ENCODE measurements at regions not wholly inside any gene's neighbourhood (a gene's known extent, or its start where the extent isn't known, plus 50 kb on each side); places are given as distances from the start of the nearest gene placed in this dataset.

GRCh38 chr14:34119107-34119858 lies 168.4 kb upstream of the EGLN3 start:
- no peaks in the 10 kb centered on the region for H3K4me1 ChIP-seq (ENCODE audit: insufficient read depth, low read length)
- DNase-seq (ENCODE audit: insufficient read length, low spot score, missing footprints) = no peak
- H3K4me3 ChIP-seq (ENCODE audit: insufficient read depth, low read length) = no peak overlapping the region
- no peak overlapping the region for H2AFZ ChIP-seq (ENCODE audit: low read length)
- H3K36me3 ChIP-seq (ENCODE audit: insufficient read depth, low read length) = no peaks in the 10 kb centered on the region
- H3K4me2 ChIP-seq (ENCODE audit: insufficient read depth, low read length) = no peak overlapping the region
- H4K20me1 ChIP-seq (ENCODE audit: insufficient read depth, low read length) = no peaks in the 10 kb centered on the region
- TF ChIP-seq CTCF (IDR thresholded peaks at IDR 0.05; ENCODE audit: extremely low read depth, low read depth, low read length) = no peak
- H3K9me3 ChIP-seq (ENCODE audit: low read depth, low read length) = no peaks in the 10 kb centered on the region
- no peak overlapping the region for H3K27ac ChIP-seq (ENCODE audit: low read depth, low read length)
- H3K27me3 ChIP-seq (ENCODE audit: insufficient read depth, low read length) = no peaks in the 10 kb centered on the region
- no peaks in the 10 kb centered on the region for H3K79me2 ChIP-seq (ENCODE audit: insufficient read depth, low read length)

- Histone ChIP-seq H3K79me2 (ENCODE audit: insufficient read depth, low read length) (no peaks in the 10 kb centered on the region), H3K4me2 (ENCODE audit: insufficient read depth, low read length) (no peak overlapping the region), H3K4me1 (ENCODE audit: insufficient read depth, low read length) (no peaks in the 10 kb centered on the region), H3K9me3 (ENCODE audit: low read depth, low read length) (no peaks in the 10 kb centered on the region), H4K20me1 (ENCODE audit: insufficient read depth, low read length) (no peaks in the 10 kb centered on the region), H2AFZ (ENCODE audit: low read length) (no peak overlapping the region), H3K36me3 (ENCODE audit: insufficient read depth, low read length) (no peaks in the 10 kb centered on the region), H3K27me3 (ENCODE audit: insufficient read depth, low read length) (no peaks in the 10 kb centered on the region), H3K27ac (ENCODE audit: low read depth, low read length) (no peak overlapping the region), H3K4me3 (ENCODE audit: insufficient read depth, low read length) (no peak overlapping the region)
- TF ChIP-seq CTCF (IDR thresholded peaks at IDR 0.05; ENCODE audit: extremely low read depth, low read depth, low read length) = no peak
- DNase-seq (ENCODE audit: insufficient read length, low spot score, missing footprints) = no peak
Measured at GRCh38 chr14:34113991-34114390, 163.1 kb upstream of the EGLN3 start.

- no peaks in the 10 kb centered on the region for H3K36me3 ChIP-seq (ENCODE audit: insufficient read depth, low read length)
- no peaks in the 10 kb centered on the region for H3K4me1 ChIP-seq (ENCODE audit: insufficient read depth, low read length)
- DNase-seq (ENCODE audit: insufficient read length, low spot score, missing footprints) = no peak
- H3K4me2 ChIP-seq (ENCODE audit: insufficient read depth, low read length) = no peak overlapping the region
- no peak for TF ChIP-seq CTCF (IDR thresholded peaks at IDR 0.05; ENCODE audit: extremely low read depth, low read depth, low read length)
- no peaks in the 10 kb centered on the region for H3K27me3 ChIP-seq (ENCODE audit: insufficient read depth, low read length)
- H2AFZ ChIP-seq (ENCODE audit: low read length) = no peak overlapping the region
- H3K4me3 ChIP-seq (ENCODE audit: insufficient read depth, low read length) = no peak overlapping the region
- no peak overlapping the region for H3K27ac ChIP-seq (ENCODE audit: low read depth, low read length)
- H4K20me1 ChIP-seq (ENCODE audit: insufficient read depth, low read length) = no peaks in the 10 kb centered on the region
- H3K79me2 ChIP-seq (ENCODE audit: insufficient read depth, low read length) = no peaks in the 10 kb centered on the region
- H3K9me3 ChIP-seq (ENCODE audit: low read depth, low read length) = no peaks in the 10 kb centered on the region
Measured at GRCh38 chr14:34113005-34113511, 162.2 kb upstream of the EGLN3 start.

- Histone ChIP-seq H2AFZ (ENCODE audit: low read length) (no peak overlapping the region), H3K79me2 (ENCODE audit: insufficient read depth, low read length) (no peaks in the 10 kb centered on the region), H3K27me3 (ENCODE audit: insufficient read depth, low read length) (no peaks in the 10 kb centered on the region), H4K20me1 (ENCODE audit: insufficient read depth, low read length) (no peaks in the 10 kb centered on the region), H3K4me1 (ENCODE audit: insufficient read depth, low read length) (no peaks in the 10 kb centered on the region), H3K36me3 (ENCODE audit: insufficient read depth, low read length) (no peaks in the 10 kb centered on the region), H3K27ac (ENCODE audit: low read depth, low read length) (no peak overlapping the region), H3K4me3 (ENCODE audit: insufficient read depth, low read length) (no peak overlapping the region), H3K9me3 (ENCODE audit: low read depth, low read length) (no peaks in the 10 kb centered on the region), H3K4me2 (ENCODE audit: insufficient read depth, low read length) (no peak overlapping the region)
- TF ChIP-seq CTCF (IDR thresholded peaks at IDR 0.05; ENCODE audit: extremely low read depth, low read depth, low read length) = no peak
- DNase-seq (ENCODE audit: insufficient read length, low spot score, missing footprints) = no peak
Measured at GRCh38 chr14:34111953-34112352, 161.1 kb upstream of the EGLN3 start.

Data from osteoblast (primary cell).